ENCODE measurements at regions not wholly inside any gene's neighbourhood (a gene's known extent, or its start where the extent isn't known, plus 50 kb on each side); places are given as distances from the start of the nearest gene placed in this dataset.

DNA sequence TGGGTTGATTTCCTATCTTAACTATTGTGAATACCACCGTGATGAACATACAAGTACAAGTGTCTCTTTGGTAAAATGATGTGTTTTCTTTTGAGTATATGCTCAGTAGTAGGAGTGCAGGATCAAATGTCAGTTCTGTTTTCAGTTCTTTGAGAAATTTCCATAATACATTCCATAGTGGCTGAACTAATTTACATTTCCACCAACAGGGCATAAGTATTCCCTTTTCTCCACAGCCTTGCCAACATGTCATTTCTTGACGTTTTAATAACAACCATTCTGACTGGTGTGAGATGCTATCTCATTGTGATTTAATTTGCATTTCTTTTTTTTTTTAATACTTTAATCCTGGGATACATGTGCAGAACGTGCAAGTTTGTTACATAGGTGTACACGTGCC lies 268.8 kb downstream of the CENPW start:
- no peak for DNase-seq

DNA sequence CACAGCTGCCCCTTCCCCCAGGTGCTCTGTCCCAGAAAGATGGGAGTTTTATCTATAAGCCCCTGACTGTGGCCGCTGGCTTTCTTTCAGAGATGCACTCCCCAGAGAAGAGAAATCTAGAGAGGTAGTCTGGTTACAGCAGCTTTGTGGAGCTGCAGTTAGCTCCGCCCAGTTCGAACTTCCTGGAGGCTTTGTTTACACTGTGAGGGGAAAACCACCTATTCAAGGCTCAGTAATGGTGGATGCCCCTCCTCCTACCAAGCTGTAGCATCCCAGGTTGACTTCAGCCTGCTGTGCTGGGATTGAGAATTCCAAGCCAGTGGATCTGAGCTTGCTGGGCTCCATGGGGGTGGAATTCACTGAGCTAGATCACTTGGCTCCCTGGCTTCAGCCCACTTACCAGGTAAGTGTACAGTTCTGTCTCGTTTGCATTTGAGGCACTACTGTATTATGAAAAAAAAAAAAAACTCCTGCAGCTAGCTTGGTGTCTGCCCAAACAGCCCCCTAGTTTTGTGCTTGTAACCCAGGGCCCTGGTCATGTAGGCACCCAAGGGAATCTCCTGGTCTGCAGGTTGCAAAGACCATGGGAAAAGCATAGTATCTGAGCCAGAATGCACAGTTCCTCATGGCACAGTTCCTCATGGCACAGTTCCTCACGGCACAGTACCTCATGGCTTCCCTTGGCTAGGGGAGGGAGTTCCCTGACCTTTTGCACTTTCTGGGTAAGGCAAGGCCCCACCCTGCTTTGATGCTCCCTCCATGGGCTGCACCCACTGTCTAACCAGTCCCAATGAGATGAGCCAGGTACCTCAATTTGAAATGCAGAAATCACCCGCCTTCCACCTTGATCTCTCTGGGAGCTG lies 275.0 kb downstream of the CENPW start:
- no peak for DNase-seq

DNA sequence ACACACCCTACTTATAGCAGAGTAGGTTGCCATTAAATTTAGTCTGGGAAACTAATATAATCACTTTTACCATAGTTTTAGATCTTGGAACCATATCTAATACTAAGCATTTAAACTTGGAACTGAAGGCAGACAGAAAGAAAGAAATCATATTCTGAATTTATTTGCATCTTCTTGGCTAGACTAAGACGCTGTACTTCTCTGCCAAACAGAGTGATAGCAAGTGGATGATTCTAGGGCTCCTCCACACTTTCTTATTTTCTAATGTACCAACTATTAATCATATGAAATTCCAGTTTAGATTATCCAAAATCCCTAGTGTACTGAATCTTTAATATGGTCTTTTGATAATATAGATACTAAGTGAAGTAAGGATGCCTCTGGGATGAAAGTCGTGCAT lies 277.0 kb downstream of the CENPW start:
- DNase-seq, result no peak

DNA sequence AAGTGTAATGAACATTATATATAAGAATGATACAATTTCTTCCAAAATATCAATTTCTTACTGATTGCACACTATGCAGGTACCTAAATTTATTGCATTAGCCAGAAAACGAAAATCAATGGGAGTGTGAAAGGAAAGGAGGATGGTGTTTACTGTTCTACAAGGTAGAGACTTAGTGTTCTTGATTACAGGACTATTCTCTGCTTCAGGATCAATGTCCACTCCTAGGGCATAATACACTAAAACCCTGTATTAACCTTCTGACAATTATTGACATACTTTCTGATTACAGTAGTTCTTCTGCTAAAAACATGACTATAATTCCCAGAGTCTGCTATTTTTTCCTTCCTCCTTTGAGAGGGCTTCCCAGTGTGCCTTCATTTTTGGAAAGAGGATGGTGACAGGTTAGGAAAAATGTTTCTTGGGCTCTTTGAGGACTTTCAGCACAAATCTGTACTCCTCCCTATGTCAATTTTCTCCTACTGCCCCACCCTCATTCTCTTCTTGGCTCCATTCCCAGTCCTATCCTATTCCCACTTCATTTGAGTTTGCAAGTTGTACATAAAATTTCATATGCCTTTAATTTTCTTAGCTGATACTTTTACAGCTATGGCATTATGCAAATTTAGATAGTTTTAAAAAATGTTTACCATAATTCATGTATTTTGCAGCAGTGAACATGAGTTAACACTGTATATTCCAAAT lies 278.9 kb downstream of the CENPW start:
- no peak for DNase-seq

DNA sequence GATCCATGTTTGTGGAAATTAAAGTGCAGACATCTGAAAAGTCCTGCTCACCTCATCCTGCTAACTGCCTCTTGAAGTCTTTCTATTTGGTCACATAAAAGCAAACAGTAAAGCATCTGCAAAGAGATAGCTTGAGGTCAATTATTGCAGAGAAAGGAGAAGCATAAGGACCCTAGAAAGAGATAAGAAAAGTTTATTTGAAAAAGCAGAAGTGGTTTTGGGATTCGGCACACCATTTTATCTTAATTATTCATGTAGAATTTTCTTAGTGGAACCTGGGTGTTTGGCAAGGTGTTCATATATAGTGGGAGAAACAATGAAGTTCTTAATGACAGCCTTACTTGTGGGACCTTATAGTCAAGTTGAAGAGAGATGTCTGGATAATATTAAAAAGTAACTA lies 280.8 kb downstream of the CENPW start:
- DNase-seq, result no peak

- DNase-seq, result no peak
Observed at GRCh38 chr6:126625019-126625418, 285.1 kb downstream of the CENPW start.

- DNase-seq, result no peak
Observed at GRCh38 chr6:126628125-126628524, 288.2 kb downstream of the CENPW start.

DNA sequence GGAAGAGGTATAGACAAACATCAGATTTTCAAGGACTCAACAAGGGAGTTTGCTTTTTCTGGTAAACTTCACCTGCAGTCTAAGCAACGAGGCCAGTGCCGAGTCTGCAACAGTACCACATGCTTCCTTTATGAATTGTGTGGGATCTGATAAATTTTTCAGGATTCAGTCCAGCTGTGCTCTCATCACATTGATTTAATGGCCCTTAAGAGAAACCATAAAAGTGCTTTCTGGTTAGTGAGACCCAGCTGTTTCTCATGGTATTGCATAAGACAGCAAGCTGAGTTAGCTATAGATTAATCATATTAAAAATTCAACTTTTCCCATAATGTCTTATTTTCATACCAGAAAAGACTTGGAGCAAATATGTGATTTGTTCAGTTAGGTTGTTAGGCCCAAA lies 291.4 kb downstream of the CENPW start:
- DNase-seq, result peak; percentile 21

DNA sequence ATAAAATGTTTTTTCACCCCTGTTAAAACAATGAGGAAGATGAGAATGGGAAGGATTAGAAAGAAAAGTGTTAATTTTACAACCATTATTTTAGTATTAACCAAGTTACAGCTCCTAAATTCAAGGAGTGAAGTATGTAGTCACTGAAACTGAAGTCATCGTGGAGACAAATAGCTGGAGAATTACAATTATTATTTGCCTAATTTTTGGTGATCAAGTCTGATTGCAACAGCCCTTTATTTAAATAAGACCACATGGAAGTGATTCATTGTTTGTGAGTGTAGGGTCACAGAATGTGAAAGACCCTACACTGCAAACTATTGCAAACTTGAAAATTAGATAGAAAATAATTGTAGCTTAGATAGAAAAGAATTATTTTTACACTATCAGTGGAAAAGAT lies 292.4 kb downstream of the CENPW start:
- no peak for DNase-seq

DNA sequence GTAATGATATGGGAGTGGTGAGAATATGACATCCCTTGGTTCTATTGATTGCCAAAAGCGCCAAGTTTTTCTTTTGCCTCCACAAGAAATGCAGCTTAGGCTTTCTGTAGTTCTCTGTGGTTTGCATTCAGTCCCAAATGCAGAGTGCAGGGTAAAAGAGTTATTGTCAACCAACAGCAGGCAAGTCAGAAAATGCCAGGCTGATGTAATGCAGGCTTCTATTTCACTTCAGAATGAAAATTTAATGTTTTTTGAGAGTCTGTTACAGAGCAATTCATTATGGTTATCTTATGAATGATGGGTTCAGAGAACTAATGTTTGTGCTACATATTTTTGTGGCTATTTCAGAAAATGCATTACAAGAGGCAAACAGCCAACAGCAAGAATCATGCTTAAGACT lies 293.5 kb downstream of the CENPW start:
- no peak for DNase-seq

GRCh38 chr6:126640356-126640755 lies 300.4 kb downstream of the CENPW start:
- no peak for DNase-seq

DNA sequence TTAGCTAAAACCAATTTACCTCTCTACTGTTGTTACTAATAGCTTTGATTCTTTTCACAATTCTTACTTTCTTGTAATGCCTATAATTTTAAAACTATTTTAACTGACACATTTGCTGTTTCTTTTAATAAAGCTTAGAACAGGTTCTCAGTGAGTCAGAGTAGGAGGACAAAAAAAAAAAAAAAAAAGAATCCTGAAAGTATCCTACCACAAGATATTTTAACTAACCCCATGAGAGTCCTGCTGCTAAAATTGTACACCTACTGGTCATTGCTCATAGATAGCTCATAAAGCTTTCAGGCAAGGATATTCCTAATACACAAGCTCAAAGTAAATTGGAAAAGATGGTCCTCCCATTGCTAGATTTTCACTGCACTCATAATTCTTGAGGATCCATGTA lies 301.0 kb downstream of the CENPW start:
- no peak for DNase-seq

- DNase-seq, result no peak
Observed at GRCh38 chr6:126641641-126642040, 301.7 kb downstream of the CENPW start.

GRCh38 chr6:126643352-126643751 lies 303.4 kb downstream of the CENPW start:
- no peak for DNase-seq

DNA sequence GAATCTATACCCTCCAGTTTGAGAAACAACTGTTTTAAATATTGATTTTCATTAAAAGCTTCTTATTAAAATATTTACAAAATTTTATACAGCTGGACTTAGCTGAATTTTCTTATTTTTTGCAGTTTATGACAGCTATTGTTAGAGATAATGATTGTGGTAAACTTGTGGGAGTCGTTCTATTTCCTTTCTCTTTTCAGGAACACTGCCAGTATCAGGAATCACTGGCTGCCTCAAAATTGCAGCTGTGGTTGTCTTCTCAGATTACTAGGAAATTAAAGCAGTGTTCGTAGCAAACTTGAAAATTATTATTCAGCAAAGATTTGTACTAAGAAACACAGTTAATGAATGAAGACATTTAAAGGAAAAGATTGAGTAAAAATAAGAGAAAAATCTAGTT lies 311.0 kb downstream of the CENPW start:
- peak; percentile 27 for DNase-seq

GRCh38 chr6:126657561-126658175 lies 317.8 kb downstream of the CENPW start:
- no peak for DNase-seq

DNA sequence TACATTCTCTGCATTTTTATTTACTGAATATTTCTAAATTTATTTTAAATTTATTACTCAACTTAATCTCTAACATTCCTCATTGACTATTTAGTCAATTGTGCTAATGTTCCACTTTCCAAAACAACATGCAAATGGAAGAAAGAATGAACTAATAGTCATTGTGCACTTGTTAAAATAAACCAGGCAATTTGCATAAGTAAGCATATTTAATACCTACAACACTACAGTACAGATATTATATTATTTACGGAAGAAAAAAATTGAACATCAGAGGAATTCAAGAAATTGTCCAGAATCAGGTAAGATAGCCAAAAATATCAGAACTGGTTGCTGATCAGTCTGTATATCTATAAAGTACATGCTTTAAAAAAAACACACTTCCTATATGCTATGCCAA lies 320.5 kb downstream of the CENPW start:
- DNase-seq, result no peak

DNA sequence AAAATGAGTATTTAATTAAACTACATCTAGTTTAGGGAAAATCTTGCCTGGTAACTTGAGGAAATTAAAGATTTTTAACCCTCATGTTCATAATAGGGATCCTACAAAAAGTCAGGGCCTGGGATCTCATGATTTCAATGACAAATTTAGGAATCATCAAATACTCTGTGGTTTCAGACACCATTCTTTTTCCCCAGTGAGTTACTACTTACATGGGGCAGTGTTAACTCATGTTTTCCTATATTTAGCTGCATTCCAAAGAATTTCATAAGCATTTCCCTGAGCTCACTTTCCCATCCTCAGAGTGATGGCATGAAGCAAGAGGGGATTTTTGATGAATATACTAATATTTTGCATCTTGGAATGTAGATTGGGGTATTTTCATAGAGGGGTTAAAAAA lies 321.7 kb downstream of the CENPW start:
- DNase-seq, result no peak

GRCh38 chr6:126662966-126663365 lies 323.1 kb downstream of the CENPW start:
- DNase-seq, result no peak

- no peak for DNase-seq
Observed at GRCh38 chr6:126664271-126664670, 324.4 kb downstream of the CENPW start.

- DNase-seq, result no peak
Observed at GRCh38 chr6:126665551-126665950, 325.6 kb downstream of the CENPW start.

DNA sequence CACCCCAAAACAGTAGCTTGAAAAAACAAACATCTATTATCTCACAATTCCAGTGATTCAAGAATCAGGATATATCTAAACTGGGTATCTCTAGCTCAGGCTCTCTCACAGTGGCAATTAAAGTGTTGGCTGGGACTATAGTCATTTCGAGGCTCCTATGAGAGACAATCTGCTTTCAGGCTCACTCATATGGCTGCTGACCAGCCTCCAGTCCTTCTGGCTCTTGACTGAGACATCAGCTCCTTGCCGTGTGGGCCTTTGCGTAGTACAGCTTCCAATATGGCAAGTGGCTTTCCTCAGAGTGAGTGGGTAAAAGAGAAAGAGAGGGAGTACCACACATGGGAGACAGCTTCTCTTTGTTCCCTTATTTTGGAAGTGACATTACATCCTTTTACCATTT lies 327.2 kb downstream of the CENPW start:
- no peak for DNase-seq

- no peak for DNase-seq
Observed at GRCh38 chr6:126667728-126668127, 327.8 kb downstream of the CENPW start.

GRCh38 chr6:126672649-126673048 lies 332.7 kb downstream of the CENPW start:
- no peak for DNase-seq

All from femur (tissue), 1 donor.